Calu3 (cell line): ENCODE measurements at regions not wholly inside any gene's neighbourhood (a gene's known extent, or its start where the extent isn't known, plus 50 kb on each side); places are given as distances from the start of the nearest gene placed in this dataset.

Experiments used
- BruUV-seq: library from RNA; stranded (reverse); fragments of 400-500 nt; replicated peaks from 2 replicates; lab custom pipeline; 2021; lab: Mats Ljungman, UMichigan
- CTCF ChIA-PET: fragments of 300-600 bp; sonication (Branson Sonifier 250); formaldehyde crosslinking; loops from one replicate; lab custom pipeline; 2022; ENCODE audit warnings: antibody characterized with exemption; lab: Charles Lee
- DNase-seq: peaks from one replicate; pipeline ENCODE4 v3.0.0; 2022
- H3K27ac Mint-ChIP-seq: one replicate; pipeline ENCODE4 v1.8.0; 2022; ENCODE audit warnings: mixed read lengths; ENCODE audit not compliant: unreplicated experiment
- H3K27me3 Mint-ChIP-seq: one replicate; pipeline ENCODE4 v1.8.0; 2022; ENCODE audit warnings: mixed read lengths; ENCODE audit not compliant: unreplicated experiment
- H3K36me3 Mint-ChIP-seq: one replicate; pipeline ENCODE4 v1.8.0; 2022; ENCODE audit warnings: mild to moderate bottlenecking, moderate library complexity, mixed read lengths; ENCODE audit not compliant: insufficient read depth, unreplicated experiment
- H3K4me1 Mint-ChIP-seq: one replicate; pipeline ENCODE4 v1.8.0; 2022; ENCODE audit warnings: mild to moderate bottlenecking, low read depth, mixed read lengths; ENCODE audit not compliant: unreplicated experiment
- H3K4me3 Mint-ChIP-seq: one replicate; pipeline ENCODE4 v1.8.0; 2022; ENCODE audit warnings: mild to moderate bottlenecking, low read depth, moderate library complexity, mixed read lengths; ENCODE audit not compliant: unreplicated experiment
- H3K9me3 Mint-ChIP-seq: one replicate; pipeline ENCODE4 v1.8.0; 2022; ENCODE audit warnings: low read depth, mixed read lengths; ENCODE audit not compliant: unreplicated experiment
- intact Hi-C: fragments of 100-400 bp; cut with micrococcal nuclease; formaldehyde crosslinking; loops from one replicate; pipeline ENCODE4 v1.10.0; 2022; ENCODE audit not compliant: unreplicated experiment
- TF ChIP-seq, protein P1 (sequence below): fragments of 200-600 bp; IDR thresholded peaks from one replicate; pipeline ENCODE4 v1.8.0; 2022; ENCODE audit warnings: antibody characterized with exemption; ENCODE audit not compliant: unreplicated experiment

- no peak overlapping the region for H3K27ac Mint-ChIP-seq
- intact Hi-C loops: no loop called here
- CTCF ChIA-PET: no interaction called here
- TF ChIP-seq, protein P1, sequence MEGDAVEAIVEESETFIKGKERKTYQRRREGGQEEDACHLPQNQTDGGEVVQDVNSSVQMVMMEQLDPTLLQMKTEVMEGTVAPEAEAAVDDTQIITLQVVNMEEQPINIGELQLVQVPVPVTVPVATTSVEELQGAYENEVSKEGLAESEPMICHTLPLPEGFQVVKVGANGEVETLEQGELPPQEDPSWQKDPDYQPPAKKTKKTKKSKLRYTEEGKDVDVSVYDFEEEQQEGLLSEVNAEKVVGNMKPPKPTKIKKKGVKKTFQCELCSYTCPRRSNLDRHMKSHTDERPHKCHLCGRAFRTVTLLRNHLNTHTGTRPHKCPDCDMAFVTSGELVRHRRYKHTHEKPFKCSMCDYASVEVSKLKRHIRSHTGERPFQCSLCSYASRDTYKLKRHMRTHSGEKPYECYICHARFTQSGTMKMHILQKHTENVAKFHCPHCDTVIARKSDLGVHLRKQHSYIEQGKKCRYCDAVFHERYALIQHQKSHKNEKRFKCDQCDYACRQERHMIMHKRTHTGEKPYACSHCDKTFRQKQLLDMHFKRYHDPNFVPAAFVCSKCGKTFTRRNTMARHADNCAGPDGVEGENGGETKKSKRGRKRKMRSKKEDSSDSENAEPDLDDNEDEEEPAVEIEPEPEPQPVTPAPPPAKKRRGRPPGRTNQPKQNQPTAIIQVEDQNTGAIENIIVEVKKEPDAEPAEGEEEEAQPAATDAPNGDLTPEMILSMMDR: no peak
- H3K4me1 Mint-ChIP-seq: no peaks in the 10 kb centered on the region
- H3K9me3 Mint-ChIP-seq: peaks cover 8% of the 10 kb centered on the region
- no peaks in the 10 kb centered on the region for H3K27me3 Mint-ChIP-seq
- no TSS peak for BruUV-seq
- no peak overlapping the region for H3K4me3 Mint-ChIP-seq
- no peaks in the 10 kb centered on the region for H3K36me3 Mint-ChIP-seq
- no peak for DNase-seq
Measured at GRCh38 chr4:176409627-176410026, 89.9 kb downstream of the SPCS3 start.

DNA sequence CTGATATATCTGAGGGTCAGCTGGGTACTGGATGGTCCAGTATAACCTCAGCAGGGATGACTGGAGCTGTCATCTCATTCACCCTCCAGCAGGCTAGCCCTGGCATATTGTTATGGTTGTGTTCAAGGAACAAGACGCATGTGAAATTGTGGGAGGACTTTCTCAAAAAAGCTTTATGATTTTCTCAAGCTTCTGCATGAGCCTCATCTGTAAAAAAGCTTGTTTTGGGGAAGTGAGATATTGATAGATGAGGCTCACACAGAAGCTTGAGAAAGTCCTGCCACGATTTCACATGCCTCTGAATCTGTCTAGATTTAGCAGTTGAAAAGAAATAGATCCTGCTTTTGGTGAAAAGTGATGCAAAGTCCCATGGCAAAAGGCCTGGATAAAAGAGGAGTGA, 93.4 kb downstream of the SPCS3 start:
- no peak overlapping the region for H3K27ac Mint-ChIP-seq
- no peaks in the 10 kb centered on the region for H3K36me3 Mint-ChIP-seq
- H3K9me3 Mint-ChIP-seq: peaks cover 8% of the 10 kb centered on the region
- DNase-seq: no peak
- no peak overlapping the region for H3K4me3 Mint-ChIP-seq
- BruUV-seq: no TSS peak
- CTCF ChIA-PET: no interaction called here
- no peaks in the 10 kb centered on the region for H3K27me3 Mint-ChIP-seq
- TF ChIP-seq, protein P1: no peak
- intact Hi-C loops: no loop called here
- H3K4me1 Mint-ChIP-seq: no peaks in the 10 kb centered on the region

GRCh38 chr4:176422001-176422400, 102.2 kb downstream of the SPCS3 start:
- H3K36me3 Mint-ChIP-seq: no peaks in the 10 kb centered on the region
- intact Hi-C loops: no loop called here
- no peaks in the 10 kb centered on the region for H3K4me1 Mint-ChIP-seq
- BruUV-seq: no TSS peak
- CTCF ChIA-PET: no interaction called here
- no peak overlapping the region for H3K4me3 Mint-ChIP-seq
- no peaks in the 10 kb centered on the region for H3K27me3 Mint-ChIP-seq
- no peak for DNase-seq
- TF ChIP-seq, protein P1: no peak
- no peak overlapping the region for H3K27ac Mint-ChIP-seq
- H3K9me3 Mint-ChIP-seq: no peaks in the 10 kb centered on the region

DNA sequence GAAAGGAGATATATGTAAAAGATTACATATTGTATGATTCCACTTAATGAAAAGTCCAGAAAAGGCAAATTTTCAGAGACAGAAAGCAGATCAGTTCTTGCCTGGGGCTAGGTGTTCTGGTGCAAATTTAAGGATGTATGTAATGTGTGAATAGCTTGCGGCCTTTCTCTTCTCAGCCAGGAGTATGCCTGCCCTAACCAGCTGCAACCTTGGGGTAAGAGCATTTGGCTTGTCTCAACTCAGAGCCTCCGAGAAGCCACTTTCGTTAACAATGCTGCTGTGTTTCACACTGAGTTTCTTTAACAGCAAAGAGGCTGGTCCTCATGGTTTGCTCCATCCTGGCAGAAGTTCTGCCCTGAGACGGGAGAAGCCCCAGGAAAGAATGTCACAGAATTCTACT, 102.7 kb downstream of the SPCS3 start:
- TF ChIP-seq, protein P1: no peak
- CTCF ChIA-PET: no interaction called here
- no peaks in the 10 kb centered on the region for H3K27me3 Mint-ChIP-seq
- H3K4me3 Mint-ChIP-seq: no peak overlapping the region
- no peak overlapping the region for H3K27ac Mint-ChIP-seq
- H3K9me3 Mint-ChIP-seq: no peaks in the 10 kb centered on the region
- H3K4me1 Mint-ChIP-seq: no peaks in the 10 kb centered on the region
- no peaks in the 10 kb centered on the region for H3K36me3 Mint-ChIP-seq
- no peak for DNase-seq
- intact Hi-C loops: no loop called here
- no TSS peak for BruUV-seq
